GM12878 (cell line): ENCODE measurements at regions not wholly inside any gene's neighbourhood (a gene's known extent, or its start where the extent isn't known, plus 50 kb on each side); places are given as distances from the start of the nearest gene placed in this dataset.

Experiments used
- ATAC-seq: fragments of 200-7000 bp; cut with Tn5 transposase; 3 replicates; pipeline ENCODE4 v1.9.1; 2020; ENCODE audit warnings: mild to moderate bottlenecking, moderate library complexity
- BruUV-seq: library from RNA; stranded (reverse); fragments of 400-500 nt; replicated peaks from 2 replicates; lab custom pipeline; 2021; lab: Mats Ljungman, UMichigan
- CTCF ChIA-PET: fragments of 300-600 bp; sonication (Branson Sonifier 250); formaldehyde crosslinking; extraction: SDS; loops from one replicate; lab custom pipeline; 2021; ENCODE audit warnings: inconsistent platforms; lab: Yijun Ruan, JAX
- POLR2A ChIA-PET: fragments of 350-600 bp; formaldehyde crosslinking; extraction: SDS; loops from one replicate; lab custom pipeline; 2021; ENCODE audit warnings: inconsistent platforms; lab: Charles Lee
- RAD21 ChIA-PET: fragments of 300-600 bp; sonication (Branson Sonifier 250); formaldehyde crosslinking; loops from one replicate; lab custom pipeline; 2023; ENCODE audit warnings: antibody characterized with exemption; ENCODE audit not compliant: unreplicated experiment; lab: Charles Lee
- SMC1A ChIA-PET: fragments of 300-600 bp; sonication (Branson Sonifier 250); formaldehyde crosslinking; loops from one replicate; lab custom pipeline; 2023; ENCODE audit not compliant: unreplicated experiment, uncharacterized antibody; lab: Charles Lee
- DNase-seq: peaks from one replicate; pipeline ENCODE4 v3.0.0-alpha.2; 2011; ENCODE audit warnings: low read depth, low spot score
- FAIRE-seq: peaks from 3 replicates; lab custom pipeline; 2011; peaks lifted over from hg19 to GRCh38; lab: Jason Lieb, UNC
- H2AFZ ChIP-seq: 2 replicates; pipeline ENCODE4 v1.6.0; 2011; ENCODE audit warnings: low read depth, low read length, control low read depth; ENCODE audit not compliant: control insufficient read depth
- H3K27ac ChIP-seq: 2 replicates; pipeline ENCODE4 v1.5.1; 2011; ENCODE audit warnings: control low read depth; ENCODE audit not compliant: control insufficient read depth, insufficient read depth
- H3K27me3 ChIP-seq, 2 experiments: replicated peaks in 1 of 2; 2 replicates each; pipeline versions ENCODE4 v1.6.0 to v1.6.1; 2011; ENCODE audit warnings: low read length in 1 of 2; ENCODE audit not compliant: control insufficient read depth in 2 of 2, insufficient read depth in 2 of 2
- H3K36me3 ChIP-seq, 2 experiments: 2 replicates each; pipeline ENCODE4 v1.5.1; 2011; ENCODE audit warnings: low read length in 1 of 2; ENCODE audit not compliant: control insufficient read depth in 2 of 2, insufficient read depth in 2 of 2
- H3K4me1 ChIP-seq: 2 replicates; pipeline ENCODE4 v1.6.1; 2011; ENCODE audit warnings: mild to moderate bottlenecking, low read length, moderate library complexity, mixed read lengths; ENCODE audit not compliant: control insufficient read depth, insufficient read depth
- H3K4me2 ChIP-seq: 2 replicates; pipeline ENCODE4 v1.6.0; 2011; ENCODE audit warnings: control low read depth; ENCODE audit not compliant: control insufficient read depth, insufficient read depth
- H3K4me3 ChIP-seq: fragments of 200-600 bp; sonication (generic); 2 replicates; pipeline ENCODE4 v1.5.1; 2016
- H3K79me2 ChIP-seq: 2 replicates; pipeline ENCODE4 v1.6.0; 2011; ENCODE audit warnings: low read length; ENCODE audit not compliant: control insufficient read depth, insufficient read depth
- H3K9ac ChIP-seq: 2 replicates; pipeline ENCODE4 v1.8.0; 2011; ENCODE audit warnings: low read length, control low read depth, mixed read lengths; ENCODE audit not compliant: control insufficient read depth, insufficient read depth
- H3K9me3 ChIP-seq: replicated peaks from 3 replicates; pipeline ENCODE4 v1.5.1; 2011; ENCODE audit warnings: mild to moderate bottlenecking, low read length; ENCODE audit not compliant: control insufficient read depth, insufficient read depth
- H4K20me1 ChIP-seq: 2 replicates; pipeline ENCODE4 v1.6.0; 2011; ENCODE audit not compliant: control insufficient read depth, insufficient read depth
- ATF7 ChIP-seq: fragments of 450-650 bp; IDR thresholded peaks from 2 replicates; pipeline ENCODE4 v1.6.1; 2016; ENCODE audit warnings: low read depth, mild to moderate bottlenecking
- CBX3 ChIP-seq: fragments of 200-600 bp; sonication (generic); IDR thresholded peaks from 2 replicates; pipeline ENCODE4 v1.6.1; 2016; ENCODE audit warnings: low read depth, borderline replicate concordance
- CEBPB ChIP-seq, 2 experiments: fragments of 150-350 bp in 1 of 2; IDR thresholded peaks; 2 replicates each; pipeline ENCODE4 v1.6.1; 2012 to 2014; ENCODE audit warnings: low read depth in 2 of 2, low read length in 2 of 2, borderline replicate concordance in 1 of 2, inconsistent platforms in 1 of 2
- ESRRA ChIP-seq: IDR thresholded peaks from 2 replicates; pipeline ENCODE4 v1.6.1; 2012; ENCODE audit warnings: mild to moderate bottlenecking, low read length, improper control_type of control experiment
- HDAC6 ChIP-seq: fragments of 200-600 bp; sonication (generic); IDR thresholded peaks from one replicate; pipeline ENCODE4 v1.8.0; 2017; ENCODE audit warnings: antibody characterized with exemption; ENCODE audit not compliant: unreplicated experiment
- MYC ChIP-seq: IDR thresholded peaks from 2 replicates; pipeline ENCODE4 v1.6.1; 2011; ENCODE audit warnings: mild to moderate bottlenecking, low read length, moderate library complexity, inconsistent platforms; ENCODE audit not compliant: insufficient read depth, insufficient replicate concordance, insufficient read length, severe bottlenecking
- NR2C2 ChIP-seq: IDR thresholded peaks from 2 replicates; pipeline ENCODE4 v1.6.1; 2011; ENCODE audit warnings: borderline replicate concordance, low read depth; ENCODE audit not compliant: control insufficient read depth, insufficient read length
- YY1 ChIP-seq: IDR thresholded peaks from 2 replicates; pipeline ENCODE4 v1.6.1; 2011; ENCODE audit warnings: low read depth, mild to moderate bottlenecking, low read length
- ZNF207 ChIP-seq: fragments of 450-650 bp; IDR thresholded peaks from 2 replicates; pipeline ENCODE4 v1.6.1; 2014; ENCODE audit warnings: antibody characterized with exemption, mild to moderate bottlenecking, borderline replicate concordance
- ZNF274 ChIP-seq: IDR thresholded peaks from one replicate; pipeline ENCODE4 v1.8.0; 2011; ENCODE audit not compliant: insufficient read length, insufficient read depth
- WGBS: methylation state at CpG from one replicate; pipeline ENCODE4 v1.1.6; 2016; ENCODE audit warnings: low lambda C conversion rate; ENCODE audit not compliant: insufficient replicate concordance, insufficient coverage; ENCODE audit errors: missing lambda C conversion rate; 5-methylcytosine and 5-hydroxymethylcytosine counted together
- in situ Hi-C: fragments of 300-500 bp; cut with MboI; formaldehyde crosslinking; loops from 9 replicates; pipeline ENCODE4 v1.14.3; 2018; ENCODE audit warnings: mixed read lengths
- intact Hi-C: fragments of 100-400 bp; cut with micrococcal nuclease; formaldehyde crosslinking; loops from one replicate; pipeline ENCODE4 v1.14.2; 2022; ENCODE audit not compliant: unreplicated experiment
- TF ChIP-seq, protein P1 (sequence below): fragments of 450-650 bp; conservative IDR thresholded peaks from 2 replicates; pipeline ENCODE4 v1.6.1; 2017; ENCODE audit warnings: mild to moderate bottlenecking, moderate library complexity

- TF ChIP-seq ATF7: no peak
- no peak for TF ChIP-seq NR2C2
- no peak for TF ChIP-seq YY1
- no peak for TF ChIP-seq HDAC6
- no peak for TF ChIP-seq ZNF207
- no peak for TF ChIP-seq CBX3
- TF ChIP-seq CEBPB (IDR thresholded peaks at IDR 0.05; ENCODE audit: borderline replicate concordance in 1 of 2, low read depth in 2 of 2, low read length in 2 of 2): no peak
- TF ChIP-seq MYC: no peak
- no peak for TF ChIP-seq ZNF274
- no peak for TF ChIP-seq ESRRA
- Histone ChIP-seq H3K79me2 (no peaks in the 10 kb centered on the region), H4K20me1 (no peaks in the 10 kb centered on the region), H3K4me1 (no peaks in the 10 kb centered on the region), H3K27ac (no peak overlapping the region), H3K27me3 (no peaks in the 10 kb centered on the region; a peak in 1 of 4 replicates), H3K36me3 (no peaks in the 10 kb centered on the region), H3K4me3 (no peak overlapping the region), H3K9ac (no peak overlapping the region), H3K4me2 (no peak overlapping the region), H2AFZ (no peak overlapping the region), H3K9me3 (no peaks in the 10 kb centered on the region)
- DNase-seq (no peak), FAIRE-seq (no peak), ATAC-seq (no peak)
- CTCF ChIA-PET: no interaction called here
- 34% methylated on average over 4 of the region's 4 CpGs for WGBS
- SMC1A ChIA-PET: no interaction called here
- in situ Hi-C loops: no loop called here
- POLR2A ChIA-PET: no interaction called here
- BruUV-seq: no TSS peak
- RAD21 ChIA-PET: no interaction called here
- intact Hi-C loops: no loop called here
These were observed 231.0 kb downstream of the TBXT start for GRCh38 chr6:165936660-165937059.

GRCh38 chr6:165936096-165936495, 231.6 kb downstream of the TBXT start:
- Histone ChIP-seq H2AFZ (no peak overlapping the region), H3K9ac (no peak overlapping the region), H3K36me3 (no peaks in the 10 kb centered on the region), H3K27ac (no peak overlapping the region), H3K9me3 (no peaks in the 10 kb centered on the region), H3K79me2 (no peaks in the 10 kb centered on the region), H3K4me3 (no peak overlapping the region), H4K20me1 (no peaks in the 10 kb centered on the region), H3K4me1 (no peaks in the 10 kb centered on the region), H3K4me2 (no peak overlapping the region), H3K27me3 (no peaks in the 10 kb centered on the region; a peak in 1 of 4 replicates)
- ChIA-PET RAD21 (no interaction called here), CTCF (no interaction called here), SMC1A (no interaction called here), POLR2A (no interaction called here)
- no TSS peak for BruUV-seq
- in situ Hi-C loops: no loop called here
- TF ChIP-seq, protein P1, sequence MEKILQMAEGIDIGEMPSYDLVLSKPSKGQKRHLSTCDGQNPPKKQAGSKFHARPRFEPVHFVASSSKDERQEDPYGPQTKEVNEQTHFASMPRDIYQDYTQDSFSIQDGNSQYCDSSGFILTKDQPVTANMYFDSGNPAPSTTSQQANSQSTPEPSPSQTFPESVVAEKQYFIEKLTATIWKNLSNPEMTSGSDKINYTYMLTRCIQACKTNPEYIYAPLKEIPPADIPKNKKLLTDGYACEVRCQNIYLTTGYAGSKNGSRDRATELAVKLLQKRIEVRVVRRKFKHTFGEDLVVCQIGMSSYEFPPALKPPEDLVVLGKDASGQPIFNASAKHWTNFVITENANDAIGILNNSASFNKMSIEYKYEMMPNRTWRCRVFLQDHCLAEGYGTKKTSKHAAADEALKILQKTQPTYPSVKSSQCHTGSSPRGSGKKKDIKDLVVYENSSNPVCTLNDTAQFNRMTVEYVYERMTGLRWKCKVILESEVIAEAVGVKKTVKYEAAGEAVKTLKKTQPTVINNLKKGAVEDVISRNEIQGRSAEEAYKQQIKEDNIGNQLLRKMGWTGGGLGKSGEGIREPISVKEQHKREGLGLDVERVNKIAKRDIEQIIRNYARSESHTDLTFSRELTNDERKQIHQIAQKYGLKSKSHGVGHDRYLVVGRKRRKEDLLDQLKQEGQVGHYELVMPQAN: no peak
- no peak for FAIRE-seq
- intact Hi-C loops: no loop called here
- ATAC-seq: no peak
- WGBS: 6% methylated on average over 3 of the region's 3 CpGs
- no peak for DNase-seq
